ENCODE measurements at regions not wholly inside any gene's neighbourhood (a gene's known extent, or its start where the extent isn't known, plus 50 kb on each side); places are given as distances from the start of the nearest gene placed in this dataset.

DNA sequence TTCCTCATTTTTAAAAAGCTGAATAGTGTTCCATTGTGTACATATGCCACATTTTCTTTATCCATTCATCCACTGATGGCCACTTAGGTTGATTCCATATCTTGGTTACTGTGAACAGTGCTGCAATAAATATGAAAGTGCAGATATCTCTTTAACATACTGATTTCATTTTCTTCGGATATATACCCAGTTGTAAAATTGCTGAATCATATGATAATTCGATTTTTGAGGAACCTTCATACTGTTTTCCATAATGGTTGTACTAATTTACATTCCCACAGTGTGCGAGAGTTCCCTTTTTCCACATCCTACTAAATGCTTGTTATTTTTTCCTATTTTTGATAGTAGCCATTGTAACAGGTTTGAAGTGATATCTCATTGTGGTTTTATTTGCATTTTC is 263.2 kb downstream of the STK31 start:
- TF ChIP-seq, protein P1, sequence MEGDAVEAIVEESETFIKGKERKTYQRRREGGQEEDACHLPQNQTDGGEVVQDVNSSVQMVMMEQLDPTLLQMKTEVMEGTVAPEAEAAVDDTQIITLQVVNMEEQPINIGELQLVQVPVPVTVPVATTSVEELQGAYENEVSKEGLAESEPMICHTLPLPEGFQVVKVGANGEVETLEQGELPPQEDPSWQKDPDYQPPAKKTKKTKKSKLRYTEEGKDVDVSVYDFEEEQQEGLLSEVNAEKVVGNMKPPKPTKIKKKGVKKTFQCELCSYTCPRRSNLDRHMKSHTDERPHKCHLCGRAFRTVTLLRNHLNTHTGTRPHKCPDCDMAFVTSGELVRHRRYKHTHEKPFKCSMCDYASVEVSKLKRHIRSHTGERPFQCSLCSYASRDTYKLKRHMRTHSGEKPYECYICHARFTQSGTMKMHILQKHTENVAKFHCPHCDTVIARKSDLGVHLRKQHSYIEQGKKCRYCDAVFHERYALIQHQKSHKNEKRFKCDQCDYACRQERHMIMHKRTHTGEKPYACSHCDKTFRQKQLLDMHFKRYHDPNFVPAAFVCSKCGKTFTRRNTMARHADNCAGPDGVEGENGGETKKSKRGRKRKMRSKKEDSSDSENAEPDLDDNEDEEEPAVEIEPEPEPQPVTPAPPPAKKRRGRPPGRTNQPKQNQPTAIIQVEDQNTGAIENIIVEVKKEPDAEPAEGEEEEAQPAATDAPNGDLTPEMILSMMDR (IDR thresholded peaks at IDR 0.05) = no peak
- no peak for TF ChIP-seq EP300 (IDR thresholded peaks at IDR 0.05; ENCODE audit: low read depth)

Measured in transverse colon (tissue), 3 donors.